ENCODE measurements at regions not wholly inside any gene's neighbourhood (a gene's known extent, or its start where the extent isn't known, plus 50 kb on each side); places are given as distances from the start of the nearest gene placed in this dataset.
"Not testable (repeated sequence)": the region's sequence is repeated elsewhere in the genome, so short reads cannot be mapped to it uniquely, and the experiment has no call there.

DNA sequence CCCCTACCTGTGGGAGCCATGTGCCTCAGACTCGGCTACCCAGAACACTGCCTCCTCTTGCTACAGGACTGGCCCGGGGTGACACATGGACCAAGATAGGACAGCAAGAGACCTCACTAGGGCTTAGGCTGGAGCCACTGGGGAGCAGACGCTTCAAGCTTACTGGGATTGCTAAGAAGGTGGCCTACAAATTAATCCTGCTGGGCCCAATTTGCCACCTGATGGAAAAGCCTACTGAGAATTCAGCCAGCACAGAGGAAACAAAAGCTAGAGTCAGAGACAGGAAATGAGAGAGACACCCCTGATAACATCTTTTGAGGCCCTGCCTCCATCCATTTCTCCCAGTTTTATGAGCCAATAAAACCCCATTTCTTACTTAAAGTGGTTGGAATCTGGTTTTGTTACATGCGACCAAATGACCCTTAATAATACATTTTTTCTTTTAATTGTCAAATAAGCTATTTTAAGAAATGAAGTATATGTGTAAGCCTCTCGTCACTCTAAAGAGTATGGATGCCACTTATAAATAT lies 282.1 kb downstream of the CXCL12 start:
- H3K27me3 ChIP-seq, result no peaks in the 10 kb centered on the region
- DNase-seq (no peak), ATAC-seq (no peak)
- no peak overlapping the region for H3K4me3 ChIP-seq
- no peak for TF ChIP-seq POLR2A (IDR thresholded peaks at IDR 0.05)
- TF ChIP-seq, protein P1, sequence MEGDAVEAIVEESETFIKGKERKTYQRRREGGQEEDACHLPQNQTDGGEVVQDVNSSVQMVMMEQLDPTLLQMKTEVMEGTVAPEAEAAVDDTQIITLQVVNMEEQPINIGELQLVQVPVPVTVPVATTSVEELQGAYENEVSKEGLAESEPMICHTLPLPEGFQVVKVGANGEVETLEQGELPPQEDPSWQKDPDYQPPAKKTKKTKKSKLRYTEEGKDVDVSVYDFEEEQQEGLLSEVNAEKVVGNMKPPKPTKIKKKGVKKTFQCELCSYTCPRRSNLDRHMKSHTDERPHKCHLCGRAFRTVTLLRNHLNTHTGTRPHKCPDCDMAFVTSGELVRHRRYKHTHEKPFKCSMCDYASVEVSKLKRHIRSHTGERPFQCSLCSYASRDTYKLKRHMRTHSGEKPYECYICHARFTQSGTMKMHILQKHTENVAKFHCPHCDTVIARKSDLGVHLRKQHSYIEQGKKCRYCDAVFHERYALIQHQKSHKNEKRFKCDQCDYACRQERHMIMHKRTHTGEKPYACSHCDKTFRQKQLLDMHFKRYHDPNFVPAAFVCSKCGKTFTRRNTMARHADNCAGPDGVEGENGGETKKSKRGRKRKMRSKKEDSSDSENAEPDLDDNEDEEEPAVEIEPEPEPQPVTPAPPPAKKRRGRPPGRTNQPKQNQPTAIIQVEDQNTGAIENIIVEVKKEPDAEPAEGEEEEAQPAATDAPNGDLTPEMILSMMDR (IDR thresholded peaks at IDR 0.05), result no peak
- intact Hi-C loops (cut with DNase I), result no loop called here
- WGBS, 4 donors, result 82 to 95% (median 89%) methylated on average over 5 of the region's 5 CpGs
- H3K9me3 ChIP-seq, result peaks cover 0 to 10% (median 0%) of the 10 kb centered on the region in 12 donors
- H3K27ac ChIP-seq, result no peak overlapping the region
- H3K36me3 ChIP-seq, result no peaks in the 10 kb centered on the region
- H3K4me1 ChIP-seq, result no peaks in the 10 kb centered on the region

GRCh38 chr10:44101082-44101481 lies 283.8 kb downstream of the CXCL12 start:
- Histone ChIP-seq H3K9me3 (peaks cover 0 to 6% (median 0%) of the 10 kb centered on the region in 12 donors), H3K36me3 (no peaks in the 10 kb centered on the region), H3K4me3 (no peak overlapping the region), H3K27ac (no peak overlapping the region), H3K4me1 (no peaks in the 10 kb centered on the region), H3K27me3 (no peaks in the 10 kb centered on the region)
- WGBS, 4 donors, result 42 to 83% (median 62%) methylated on average over 1 of the region's 1 CpG
- no peak for TF ChIP-seq POLR2A (IDR thresholded peaks at IDR 0.05)
- TF ChIP-seq, protein P1 (IDR thresholded peaks at IDR 0.05), result no peak
- ATAC-seq, result no peak
- no peak for DNase-seq
- intact Hi-C loops (cut with DNase I), result no loop called here

DNA sequence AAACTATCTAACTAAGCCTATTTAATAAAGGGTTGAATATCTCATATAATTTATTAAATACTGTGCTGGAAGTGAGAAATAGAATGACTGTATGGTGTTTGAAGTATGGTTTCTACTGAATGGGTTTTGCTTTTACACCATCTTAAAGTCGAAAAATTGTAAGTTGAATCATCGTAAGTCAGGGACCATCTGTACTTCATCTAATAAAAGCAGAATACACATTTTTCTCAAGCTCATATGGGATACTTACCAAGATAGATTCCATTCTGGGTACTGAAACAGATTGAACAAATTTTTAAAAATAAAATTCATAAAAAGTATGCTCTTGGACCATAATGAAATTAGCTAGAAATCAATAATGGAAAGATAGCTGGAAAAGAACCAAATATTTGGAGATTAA lies 285.4 kb downstream of the CXCL12 start:
- 95 to 97% (median 96%) methylated on average over 2 of the region's 2 CpGs for WGBS, 4 donors
- peaks cover 0 to 20% (median 2%) of the 10 kb centered on the region in 12 donors for H3K9me3 ChIP-seq

DNA sequence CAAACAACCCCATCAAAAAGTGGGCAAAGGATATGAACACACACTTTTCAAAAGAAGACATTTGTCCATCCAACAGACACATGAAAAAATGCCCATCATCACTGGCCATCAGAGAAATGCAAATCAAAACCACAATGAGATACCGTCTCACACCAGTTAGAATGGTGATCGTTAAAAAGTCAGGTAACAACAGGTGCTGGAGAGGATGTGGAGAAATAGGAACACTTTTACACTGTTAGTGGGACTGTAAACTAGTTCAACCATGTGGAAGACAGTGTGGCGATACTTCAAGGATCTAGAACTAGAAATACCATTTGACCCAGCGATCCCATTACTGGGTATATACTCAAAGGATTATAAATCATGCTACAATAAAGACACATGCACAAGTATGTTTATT lies 288.7 kb downstream of the CXCL12 start:
- 63 to 97% (median 83%) methylated on average over 4 of the region's 4 CpGs for WGBS, 4 donors
- intact Hi-C loops (cut with DNase I), result not testable (repeated sequence)

More for the DNA sequence above, 285.4 kb downstream of the CXCL12 start:
- H3K4me3 ChIP-seq, result no peak overlapping the region
- TF ChIP-seq POLR2A (IDR thresholded peaks at IDR 0.05), result no peak
- TF ChIP-seq, protein P1 (IDR thresholded peaks at IDR 0.05), result no peak
- intact Hi-C loops (cut with DNase I), result no loop called here
- ATAC-seq (no peak), DNase-seq (no peak)
- no peak overlapping the region for H3K27ac ChIP-seq
- H3K4me1 ChIP-seq, result no peaks in the 10 kb centered on the region
- no peaks in the 10 kb centered on the region for H3K36me3 ChIP-seq
- no peaks in the 10 kb centered on the region for H3K27me3 ChIP-seq

DNA sequence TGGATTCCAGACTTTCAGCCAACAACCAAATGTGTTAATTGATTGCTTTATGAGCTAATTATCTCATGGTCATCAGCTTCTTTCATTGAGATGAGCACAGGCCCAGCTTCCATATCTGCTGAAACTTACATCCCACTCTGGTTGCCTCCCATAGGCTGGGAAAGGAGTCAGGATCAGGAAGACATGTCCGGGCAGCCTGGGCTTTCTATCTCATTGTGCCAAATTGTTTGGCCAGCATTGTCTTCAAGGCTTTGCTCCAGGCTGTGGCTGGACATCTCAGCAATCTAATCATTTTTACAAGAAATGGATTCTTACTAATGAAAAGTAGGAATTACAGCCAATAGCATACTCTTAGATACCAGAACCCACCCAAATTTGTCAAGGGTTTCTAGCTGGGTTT lies 295.2 kb downstream of the CXCL12 start:
- no peak for ATAC-seq
- no peaks in the 10 kb centered on the region for H3K36me3 ChIP-seq
- H3K27ac ChIP-seq, result no peak overlapping the region
- WGBS, 4 donors, result 86 to 98% (median 88%) methylated on average over 1 of the region's 1 CpG
- intact Hi-C loops (cut with DNase I), result no loop called here
- peaks cover 0 to 12% (median 0%) of the 10 kb centered on the region in 12 donors for H3K9me3 ChIP-seq
- TF ChIP-seq POLR2A (IDR thresholded peaks at IDR 0.05), result no peak
- TF ChIP-seq, protein P1 (IDR thresholded peaks at IDR 0.05), result no peak
- DNase-seq, result no peak
- H3K4me3 ChIP-seq, result no peak overlapping the region
- H3K27me3 ChIP-seq, result no peaks in the 10 kb centered on the region
- no peaks in the 10 kb centered on the region for H3K4me1 ChIP-seq

More for the DNA sequence above, 288.7 kb downstream of the CXCL12 start:
- not testable (repeated sequence) for H3K36me3 ChIP-seq, H3K4me3 ChIP-seq, H3K27me3 ChIP-seq, ATAC-seq, H3K4me1 ChIP-seq, H3K27ac ChIP-seq, DNase-seq
- peaks cover 0 to 26% (median 3%) of the 10 kb centered on the region in 12 donors for H3K9me3 ChIP-seq
